Activated CD8-positive, alpha-beta memory T cell treated with anti-CD3 and anti-CD28 coated beads, Interleukin-2, amount 50 U/mL, for 48 hours (primary cell): ENCODE measurements at regions not wholly inside any gene's neighbourhood (a gene's known extent, or its start where the extent isn't known, plus 50 kb on each side); places are given as distances from the start of the nearest gene placed in this dataset.
"Not testable (repeated sequence)": the region's sequence is repeated elsewhere in the genome, so short reads cannot be mapped to it uniquely, and the experiment has no call there.

ENCODE experiments used
- DNase-seq: peaks from one replicate; pipeline ENCODE4 v3.0.0-alpha.2; 2020

DNA sequence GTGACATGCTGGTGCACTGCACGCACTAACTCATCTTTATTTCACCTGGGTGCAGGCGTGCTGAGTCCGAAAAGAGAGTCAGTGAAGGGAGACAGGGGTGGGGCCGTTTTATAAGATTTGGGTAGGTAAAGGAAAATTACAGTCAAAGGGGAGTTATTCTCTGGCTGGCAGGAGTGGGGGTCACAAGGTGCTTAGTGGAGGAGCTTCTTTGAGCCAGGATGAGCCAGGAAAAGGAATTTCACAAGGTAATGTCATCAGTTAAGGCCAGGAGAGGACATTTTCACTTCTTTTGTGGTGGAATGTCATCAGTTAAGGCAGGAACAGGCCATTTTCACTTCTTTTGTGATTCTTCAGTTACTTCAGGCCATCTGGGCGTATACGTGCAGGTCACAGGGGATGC lies 1734.9 kb downstream of the SLITRK5 start:
- not testable (repeated sequence) for DNase-seq

- DNase-seq = no peak
These were observed 1736.2 kb downstream of the SLITRK5 start for GRCh38 chr13:89407357-89407756.

GRCh38 chr13:89432997-89433396 lies 1761.8 kb downstream of the SLITRK5 start:
- DNase-seq = no peak

GRCh38 chr13:89434624-89435023 lies 1763.5 kb downstream of the SLITRK5 start:
- not testable (repeated sequence) for DNase-seq

DNA sequence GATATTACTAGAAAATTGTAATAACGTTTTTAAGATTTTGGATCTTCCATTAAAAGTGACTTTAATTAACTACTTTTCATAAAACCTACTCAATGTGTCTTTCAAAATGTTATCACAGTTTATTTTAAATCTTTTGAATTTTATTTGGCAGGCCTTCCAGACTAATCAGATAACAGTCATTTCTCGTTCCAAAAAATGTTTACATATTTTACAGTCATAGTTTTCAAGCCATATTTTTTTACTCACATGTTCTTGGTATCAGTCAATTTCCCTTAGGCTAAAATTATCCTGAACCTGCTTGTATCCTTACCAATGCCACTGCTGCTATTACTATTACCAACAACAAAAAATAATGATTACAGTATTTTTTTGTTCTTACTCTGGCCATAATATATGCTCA lies 1783.5 kb downstream of the SLITRK5 start:
- no peak for DNase-seq

DNA sequence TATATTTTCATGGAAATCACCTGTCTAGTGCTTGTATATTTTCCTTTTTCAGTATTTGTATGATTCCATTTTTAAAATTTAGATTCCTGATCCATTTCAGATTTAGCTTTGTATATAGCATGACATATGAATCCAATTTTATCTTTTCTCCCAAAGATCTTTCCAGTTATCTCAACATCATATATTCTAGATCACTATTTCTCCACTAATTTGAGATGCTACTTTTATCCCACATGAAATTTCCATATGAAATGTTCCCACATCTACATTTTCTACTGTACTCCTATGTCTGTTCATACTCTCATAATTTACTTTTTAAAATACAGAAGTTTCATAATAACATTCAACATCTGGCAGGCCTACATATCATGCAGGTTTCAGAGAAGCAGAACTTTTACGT lies 1784.1 kb downstream of the SLITRK5 start:
- no peak for DNase-seq

DNA sequence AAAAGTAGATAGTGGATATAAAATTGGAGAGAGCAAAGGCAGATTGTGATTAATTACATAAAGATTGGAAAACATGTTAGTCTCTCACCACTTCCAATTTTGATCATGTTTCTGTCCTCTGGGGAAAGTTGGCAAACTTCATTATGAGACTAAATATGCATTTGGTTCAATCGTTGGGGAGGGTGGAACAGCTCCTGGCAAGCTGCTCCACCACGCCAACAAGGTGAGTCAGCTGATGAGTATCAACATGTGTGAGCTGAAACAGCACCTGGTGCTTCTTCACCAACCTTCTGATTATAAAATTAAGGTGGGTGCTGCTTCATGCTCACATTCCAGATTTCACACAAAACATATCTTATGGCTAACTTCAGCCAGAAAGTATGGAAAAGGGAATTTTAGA lies 1784.6 kb downstream of the SLITRK5 start:
- no peak for DNase-seq

DNA sequence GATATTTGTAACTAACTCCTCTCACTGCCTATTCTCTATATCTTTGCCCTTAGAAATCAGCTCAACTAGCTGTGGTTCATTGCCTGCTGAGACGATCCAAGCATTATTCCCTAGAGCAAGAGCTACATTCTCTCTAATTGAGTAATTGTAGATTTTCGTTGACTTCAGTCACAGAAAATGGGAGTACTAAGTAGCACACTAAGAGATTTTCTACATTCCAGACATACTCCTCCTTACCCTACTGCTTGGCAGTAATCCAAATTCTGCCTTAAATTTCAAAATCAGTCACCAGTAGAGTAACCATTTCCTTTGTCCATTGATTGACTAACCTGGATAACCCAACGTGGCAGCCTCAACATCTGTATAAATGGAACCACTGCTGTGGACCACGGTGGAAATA lies 1786.8 kb downstream of the SLITRK5 start:
- DNase-seq = no peak

GRCh38 chr13:89458456-89458855 lies 1787.3 kb downstream of the SLITRK5 start:
- DNase-seq = no peak

GRCh38 chr13:89460895-89461294 lies 1789.7 kb downstream of the SLITRK5 start:
- not testable (repeated sequence) for DNase-seq

GRCh38 chr13:89465366-89465765 lies 1794.2 kb downstream of the SLITRK5 start:
- no peak for DNase-seq

- no peak for DNase-seq
These were observed 1796.9 kb downstream of the SLITRK5 start for GRCh38 chr13:89468081-89468480.

DNA sequence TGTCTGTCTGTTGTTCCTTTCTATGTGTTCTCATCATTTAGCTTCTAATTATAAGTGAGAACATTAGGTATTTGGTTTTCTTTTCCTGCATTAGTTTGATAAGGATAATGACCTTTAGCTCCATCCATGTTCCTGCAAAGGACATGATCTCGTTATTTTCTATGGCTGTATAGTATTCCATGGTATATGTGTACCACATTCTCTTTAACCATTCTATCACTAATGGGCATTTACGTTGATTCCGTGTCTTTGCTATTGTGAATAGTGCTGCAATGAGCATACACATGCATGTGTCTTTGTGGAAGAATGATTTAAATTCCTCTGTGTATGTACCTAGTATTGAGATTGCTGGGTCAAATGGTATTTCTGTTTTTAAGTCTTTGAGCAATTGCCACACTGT lies 1799.7 kb downstream of the SLITRK5 start:
- DNase-seq = no peak

DNA sequence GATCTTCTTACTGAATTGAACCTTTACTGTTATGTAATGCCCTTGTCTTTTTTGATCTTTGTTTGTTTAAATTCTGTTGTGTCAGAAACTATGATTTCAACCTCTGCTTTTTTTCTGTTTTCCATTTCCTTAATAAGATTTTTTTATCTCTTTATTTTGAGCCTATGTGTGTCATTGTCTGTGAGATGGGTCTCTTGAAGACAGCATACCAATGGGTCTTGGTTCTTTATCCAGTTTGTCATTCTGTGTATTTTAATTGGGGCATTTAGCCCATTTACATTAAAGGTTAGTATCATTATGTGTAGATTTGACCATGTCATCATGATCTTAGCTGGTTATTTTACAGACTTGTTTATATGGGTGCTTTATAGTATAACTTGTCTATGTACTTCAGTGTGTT lies 1803.3 kb downstream of the SLITRK5 start:
- DNase-seq = no peak

DNA sequence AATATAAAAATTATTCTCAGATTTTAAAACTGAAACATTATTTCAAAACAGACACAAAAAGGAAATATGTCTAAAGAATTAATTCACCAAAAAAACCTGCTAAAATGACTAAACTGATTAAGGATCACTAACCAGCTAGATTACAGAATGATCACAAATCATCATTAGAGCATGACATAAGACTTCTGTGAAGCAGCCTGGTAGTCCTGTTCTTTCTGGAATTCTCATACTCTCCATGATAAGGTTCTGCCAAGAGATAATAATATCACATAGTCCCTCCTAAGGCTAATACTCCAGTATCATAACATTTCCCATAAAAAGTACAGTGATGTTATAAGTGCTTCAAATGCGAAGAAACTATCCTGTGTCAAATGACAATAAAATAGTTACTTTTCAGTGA lies 1814.9 kb downstream of the SLITRK5 start:
- no peak for DNase-seq

DNA sequence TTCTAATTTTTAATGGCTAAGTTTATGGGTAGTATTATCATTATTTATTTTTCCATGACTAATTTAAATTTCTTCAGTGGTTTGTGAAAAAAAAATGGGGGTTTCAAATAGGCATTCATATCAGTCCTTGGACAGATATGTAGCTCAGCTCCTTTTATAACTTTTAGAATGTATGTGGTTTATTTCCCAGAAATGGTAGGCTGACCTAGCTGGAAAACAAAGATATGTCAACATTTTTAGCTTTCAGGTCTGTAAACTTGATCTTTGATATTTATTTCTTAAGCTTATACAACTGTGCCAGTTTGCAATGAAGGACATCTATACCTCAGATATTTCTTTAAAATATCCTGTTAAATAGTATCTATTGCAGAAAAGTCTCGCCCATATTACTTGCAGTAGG lies 1815.5 kb downstream of the SLITRK5 start:
- no peak for DNase-seq

GRCh38 chr13:89490661-89491060 lies 1819.5 kb downstream of the SLITRK5 start:
- no peak for DNase-seq

DNA sequence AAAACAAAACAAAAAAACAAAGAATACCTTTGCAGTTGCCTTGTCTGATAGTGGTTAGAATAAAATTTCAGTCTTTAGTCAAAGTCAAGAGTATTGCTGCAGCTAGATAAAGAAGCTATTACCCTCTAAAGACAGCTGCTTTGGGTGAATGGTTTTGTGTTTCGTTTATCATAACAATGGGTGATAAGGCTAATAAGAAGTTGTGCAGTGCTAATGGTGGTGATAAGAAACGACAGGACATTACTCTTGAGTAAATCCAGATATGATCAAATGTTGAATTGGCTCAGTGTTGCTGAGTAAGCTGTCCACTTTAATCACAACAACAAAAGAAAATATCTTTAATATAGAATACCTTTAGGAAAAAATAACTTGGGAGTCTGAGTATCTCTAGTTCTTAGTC lies 1825.3 kb downstream of the SLITRK5 start:
- no peak for DNase-seq

GRCh38 chr13:89497658-89498057 lies 1826.5 kb downstream of the SLITRK5 start:
- no peak for DNase-seq

- no peak for DNase-seq
These were observed 1831.1 kb downstream of the SLITRK5 start for GRCh38 chr13:89502286-89502685.

- no peak for DNase-seq
These were observed 1832.8 kb upstream of the MIR17HG start for GRCh38 chr13:89514534-89515312.

GRCh38 chr13:89515948-89516347 lies 1831.5 kb upstream of the MIR17HG start:
- no peak for DNase-seq

DNA sequence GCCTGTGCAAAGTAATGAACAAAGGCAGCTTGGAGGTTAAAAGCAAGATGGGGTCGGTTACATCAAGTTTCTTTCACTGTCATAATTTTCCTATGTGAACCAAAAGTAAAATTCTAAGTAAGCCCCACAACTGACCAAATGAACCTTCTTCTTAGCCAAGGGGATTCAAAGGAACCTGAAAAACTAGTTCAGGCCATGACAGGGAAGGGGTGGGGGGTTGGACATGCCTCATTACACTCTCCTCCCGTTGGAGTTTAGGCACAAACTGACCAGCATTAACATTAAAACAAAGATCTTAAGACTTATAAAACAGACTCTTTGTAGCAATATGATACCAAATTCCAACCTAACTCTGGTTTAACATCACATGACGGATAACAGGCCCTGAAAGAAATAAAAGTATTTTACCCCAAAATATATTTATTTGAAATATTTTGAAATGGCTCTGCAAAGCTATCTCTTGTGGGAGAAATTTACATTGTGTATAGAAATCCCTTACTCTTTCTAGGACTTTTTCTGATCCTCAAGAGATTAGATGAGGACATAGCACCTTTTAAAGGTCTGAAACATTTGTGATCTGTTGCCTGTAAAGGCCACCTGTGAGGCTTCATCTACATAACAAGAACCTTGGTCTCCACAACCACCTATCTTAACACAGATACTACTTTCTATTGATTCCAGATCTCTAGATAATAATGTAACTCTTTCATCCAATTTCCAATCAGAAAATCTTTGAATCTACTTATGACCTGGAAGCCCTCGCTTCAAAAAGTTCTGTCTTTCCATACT lies 1829.0 kb upstream of the MIR17HG start:
- no peak for DNase-seq

- DNase-seq = no peak
These were observed 1827.0 kb upstream of the MIR17HG start for GRCh38 chr13:89520468-89520867.
